ENCODE measurements at regions not wholly inside any gene's neighbourhood (a gene's known extent, or its start where the extent isn't known, plus 50 kb on each side); places are given as distances from the start of the nearest gene placed in this dataset.

DNA sequence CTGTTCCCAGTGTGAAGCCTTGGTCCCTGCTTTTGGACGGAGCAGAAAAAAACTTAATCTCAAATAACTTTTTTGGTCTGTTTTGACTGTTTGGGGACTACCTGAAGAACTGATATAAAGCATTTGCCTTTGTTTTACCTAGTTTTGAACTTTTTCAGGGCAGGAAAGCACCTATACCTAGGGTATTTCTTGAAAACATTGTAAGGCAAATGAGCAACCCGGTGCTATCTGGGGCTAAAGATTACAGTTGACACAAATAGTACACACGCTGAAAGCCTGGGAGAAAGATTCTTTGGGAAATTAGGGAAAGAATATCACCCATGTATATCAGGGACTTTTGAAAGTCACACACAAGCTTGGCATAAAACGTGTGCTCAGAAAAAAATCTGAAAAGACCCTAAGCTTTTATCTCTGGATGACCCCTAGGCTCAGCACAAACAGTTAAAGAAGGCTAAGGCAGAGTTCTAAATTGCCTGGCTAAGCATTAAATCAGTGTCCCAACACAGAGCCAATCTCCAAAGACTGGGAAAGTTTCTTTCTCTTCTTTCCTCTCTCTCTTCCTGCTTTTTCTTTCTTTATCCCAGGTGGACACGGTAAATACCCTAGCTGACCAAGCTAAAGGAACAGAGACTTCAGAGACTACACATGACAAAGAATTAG lies 389.8 kb downstream of the SH2D4B start:
- H3K9me3 ChIP-seq (ENCODE audit: control insufficient read depth in 2 of 2, insufficient read depth in 1 of 2, low read length in 1 of 2), result no peaks in the 10 kb centered on the region
- no peaks in the 10 kb centered on the region for H3K4me1 ChIP-seq (ENCODE audit: control insufficient read depth in 2 of 2, insufficient read depth in 2 of 2, low read length in 2 of 2)
- no peaks in the 10 kb centered on the region for H3K36me3 ChIP-seq (ENCODE audit: control insufficient read depth in 2 of 2, insufficient read depth in 2 of 2, low read length in 1 of 2)
- no peaks in the 10 kb centered on the region for H3K27me3 ChIP-seq (ENCODE audit: control insufficient read depth in 2 of 2, insufficient read depth in 1 of 2, low read length in 1 of 2)
- WGBS, result 87% methylated on average over 5 of the region's 5 CpGs
- H3K4me3 ChIP-seq (ENCODE audit: low read length in 2 of 2), result no peak overlapping the region
- no peak for DNase-seq (ENCODE audit: low read depth in 6 of 9, low spot score in 9 of 9)
- H3K27ac ChIP-seq (ENCODE audit: low read depth in 1 of 2, low read length in 1 of 2), result no peak overlapping the region

DNA sequence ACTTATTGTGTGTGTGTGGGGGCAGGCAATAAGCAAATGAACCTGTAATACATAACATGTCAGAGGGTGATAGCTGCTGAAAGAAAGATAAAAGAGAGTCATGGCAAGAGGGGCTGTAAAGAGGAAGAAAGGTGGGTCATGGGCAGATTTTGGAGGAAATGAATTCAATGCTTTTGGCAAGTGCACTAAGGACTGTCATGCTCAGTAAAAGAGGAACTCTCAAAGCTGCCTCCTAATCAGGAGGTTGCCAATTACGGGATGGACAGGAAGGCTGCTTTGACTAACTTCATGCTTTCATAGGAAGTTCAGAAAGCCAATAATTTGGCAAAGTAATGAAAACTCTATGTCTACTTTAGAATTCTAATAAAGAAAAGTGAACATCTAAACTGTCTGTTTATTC lies 401.2 kb downstream of the SH2D4B start:
- no peaks in the 10 kb centered on the region for H3K36me3 ChIP-seq (ENCODE audit: control insufficient read depth in 2 of 2, insufficient read depth in 2 of 2, low read length in 1 of 2)
- H3K9me3 ChIP-seq (ENCODE audit: control insufficient read depth in 2 of 2, insufficient read depth in 1 of 2, low read length in 1 of 2), result no peaks in the 10 kb centered on the region
- WGBS, result 9% methylated on average over 1 of the region's 1 CpG
- no peaks in the 10 kb centered on the region for H3K27me3 ChIP-seq (ENCODE audit: control insufficient read depth in 2 of 2, insufficient read depth in 1 of 2, low read length in 1 of 2)
- no peak overlapping the region for H3K4me3 ChIP-seq (ENCODE audit: low read length in 2 of 2)
- no peak for DNase-seq (ENCODE audit: low read depth in 6 of 9, low spot score in 9 of 9)
- no peaks in the 10 kb centered on the region for H3K4me1 ChIP-seq (ENCODE audit: control insufficient read depth in 2 of 2, insufficient read depth in 2 of 2, low read length in 2 of 2)
- no peak overlapping the region for H3K27ac ChIP-seq (ENCODE audit: low read depth in 1 of 2, low read length in 1 of 2)

DNA sequence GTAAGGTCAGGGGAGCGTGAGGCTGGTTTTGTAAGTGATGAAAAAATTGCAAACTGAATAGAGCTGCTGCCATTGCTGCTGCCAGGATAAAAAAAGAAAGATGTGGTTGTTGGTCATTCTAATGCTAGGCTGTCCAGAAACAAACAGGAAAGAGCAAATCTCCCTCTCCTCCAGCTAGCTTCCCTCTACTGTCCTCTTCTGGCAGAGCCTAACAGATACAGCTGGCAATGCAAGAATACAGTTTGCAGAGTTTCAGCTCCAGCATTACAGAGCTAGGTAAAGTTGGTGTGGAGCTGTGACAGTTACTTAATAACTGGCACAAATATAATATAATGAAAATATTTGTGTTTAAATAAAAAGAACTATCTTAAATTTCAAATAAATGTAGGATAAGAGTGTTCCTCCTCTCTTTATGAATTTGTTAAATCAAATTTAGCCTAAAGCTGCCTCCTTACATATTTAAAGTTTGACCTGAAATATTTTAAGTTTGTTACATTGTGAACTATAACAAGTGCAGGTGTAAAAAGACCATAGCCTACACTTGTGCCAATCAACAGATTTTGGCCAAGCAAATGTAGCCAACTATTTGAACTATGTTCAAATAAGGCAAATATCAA lies 407.7 kb downstream of the SH2D4B start:
- no peak overlapping the region for H3K27ac ChIP-seq (ENCODE audit: low read depth in 1 of 2, low read length in 1 of 2)
- DNase-seq (ENCODE audit: low read depth in 6 of 9, low spot score in 9 of 9), result no peak
- WGBS, result 98% methylated on average over 1 of the region's 1 CpG
- H3K4me3 ChIP-seq (ENCODE audit: low read length in 2 of 2), result no peak overlapping the region
- no peaks in the 10 kb centered on the region for H3K36me3 ChIP-seq (ENCODE audit: control insufficient read depth in 2 of 2, insufficient read depth in 2 of 2, low read length in 1 of 2)
- no peaks in the 10 kb centered on the region for H3K4me1 ChIP-seq (ENCODE audit: control insufficient read depth in 2 of 2, insufficient read depth in 2 of 2, low read length in 2 of 2)
- no peaks in the 10 kb centered on the region for H3K27me3 ChIP-seq (ENCODE audit: control insufficient read depth in 2 of 2, insufficient read depth in 1 of 2, low read length in 1 of 2)
- no peaks in the 10 kb centered on the region for H3K9me3 ChIP-seq (ENCODE audit: control insufficient read depth in 2 of 2, insufficient read depth in 1 of 2, low read length in 1 of 2)

DNA sequence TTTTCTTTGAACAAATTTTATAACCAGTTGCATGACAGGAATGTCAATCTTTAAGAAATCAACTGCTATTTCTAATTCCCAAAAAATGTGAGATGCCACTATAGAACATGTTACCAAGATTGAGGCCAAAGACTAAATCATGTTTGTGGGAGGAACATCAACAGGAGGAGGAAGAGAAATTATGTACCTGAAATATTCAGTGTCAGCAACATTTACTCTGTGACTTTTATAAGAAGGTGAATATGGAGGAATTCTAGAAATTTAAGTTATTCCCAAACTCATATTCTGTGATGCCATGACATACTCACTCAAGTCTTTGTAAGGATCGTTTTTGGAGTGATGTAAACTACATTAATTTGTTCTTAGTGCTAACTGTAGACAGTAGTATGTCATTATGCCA lies 408.4 kb downstream of the SH2D4B start:
- Histone ChIP-seq H3K27me3 (ENCODE audit: control insufficient read depth in 2 of 2, insufficient read depth in 1 of 2, low read length in 1 of 2) (no peaks in the 10 kb centered on the region), H3K36me3 (ENCODE audit: control insufficient read depth in 2 of 2, insufficient read depth in 2 of 2, low read length in 1 of 2) (no peaks in the 10 kb centered on the region), H3K9me3 (ENCODE audit: control insufficient read depth in 2 of 2, insufficient read depth in 1 of 2, low read length in 1 of 2) (no peaks in the 10 kb centered on the region), H3K4me1 (ENCODE audit: control insufficient read depth in 2 of 2, insufficient read depth in 2 of 2, low read length in 2 of 2) (no peaks in the 10 kb centered on the region), H3K4me3 (ENCODE audit: low read length in 2 of 2) (no peak overlapping the region), H3K27ac (ENCODE audit: low read depth in 1 of 2, low read length in 1 of 2) (no peak overlapping the region)
- no peak for DNase-seq (ENCODE audit: low read depth in 6 of 9, low spot score in 9 of 9)
- 78% methylated on average over 1 of the region's 1 CpG for WGBS

DNA sequence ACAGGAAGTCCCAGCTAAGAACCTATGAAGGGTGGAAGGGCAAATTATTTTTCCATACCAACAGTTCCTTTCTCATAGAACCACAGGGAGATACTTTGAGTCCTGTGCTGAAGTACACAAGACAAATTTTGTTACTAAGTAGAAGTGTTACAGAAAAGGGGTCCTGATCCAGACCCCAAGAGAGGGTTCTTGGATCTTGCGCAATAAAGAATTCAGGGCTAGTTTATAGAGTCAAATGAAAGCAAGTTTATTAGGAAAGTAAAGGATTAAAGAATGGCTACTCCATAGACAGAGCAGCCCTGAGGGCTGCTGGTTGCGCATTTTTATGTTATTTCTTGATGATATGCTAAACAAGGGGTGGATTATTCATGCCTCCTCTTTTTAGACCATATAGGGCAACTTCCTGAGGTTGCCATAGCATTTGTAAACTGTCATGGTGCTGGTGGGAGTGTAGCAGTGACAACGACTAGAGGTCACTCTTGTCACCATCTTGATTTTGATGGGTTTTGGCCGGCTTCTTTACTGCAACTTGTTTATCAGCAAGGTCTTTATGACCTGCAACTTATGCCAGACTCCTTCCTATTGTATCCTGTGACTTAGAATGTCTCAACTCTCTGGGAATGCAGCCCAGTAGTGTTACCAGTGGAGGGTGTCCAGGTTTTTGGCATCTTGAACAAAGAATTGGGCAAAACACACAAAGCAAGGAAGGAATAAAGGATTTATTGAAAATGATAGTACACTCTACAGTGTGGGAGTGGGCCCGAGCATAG lies 409.4 kb downstream of the SH2D4B start:
- H3K27ac ChIP-seq (ENCODE audit: low read depth in 1 of 2, low read length in 1 of 2), result no peak overlapping the region

DNA sequence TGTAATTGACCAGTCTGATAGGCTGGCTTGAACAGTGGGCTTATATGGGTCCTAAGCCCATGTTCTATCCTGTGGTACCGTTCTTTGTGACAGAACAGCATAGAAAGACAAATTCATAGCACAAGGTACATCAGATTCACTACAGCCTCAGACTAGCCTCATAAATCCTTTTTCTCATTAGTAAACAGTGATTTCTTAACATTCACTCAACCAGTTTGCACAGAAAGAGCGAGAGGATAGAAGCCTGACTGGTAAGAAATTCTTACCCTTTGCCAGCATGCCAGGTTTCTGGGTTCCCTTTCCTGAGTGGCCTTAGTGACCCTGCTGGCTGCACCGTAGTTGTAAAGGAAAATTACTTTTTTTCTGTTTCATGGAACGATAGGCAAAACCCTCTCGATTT lies 412.1 kb downstream of the SH2D4B start:
- no peak overlapping the region for H3K4me3 ChIP-seq (ENCODE audit: low read length in 2 of 2)
- H3K27ac ChIP-seq (ENCODE audit: low read depth in 1 of 2, low read length in 1 of 2), result no peak overlapping the region
- H3K27me3 ChIP-seq (ENCODE audit: control insufficient read depth in 2 of 2, insufficient read depth in 1 of 2, low read length in 1 of 2), result no peaks in the 10 kb centered on the region
- DNase-seq (ENCODE audit: low read depth in 6 of 9, low spot score in 9 of 9), result no peak
- WGBS, result 94% methylated on average over 5 of the region's 5 CpGs
- no peaks in the 10 kb centered on the region for H3K36me3 ChIP-seq (ENCODE audit: control insufficient read depth in 2 of 2, insufficient read depth in 2 of 2, low read length in 1 of 2)
- H3K9me3 ChIP-seq (ENCODE audit: control insufficient read depth in 2 of 2, insufficient read depth in 1 of 2, low read length in 1 of 2), result no peaks in the 10 kb centered on the region
- H3K4me1 ChIP-seq (ENCODE audit: control insufficient read depth in 2 of 2, insufficient read depth in 2 of 2, low read length in 2 of 2), result no peaks in the 10 kb centered on the region

More for the DNA sequence above, 409.4 kb downstream of the SH2D4B start:
- Histone ChIP-seq H3K4me1 (ENCODE audit: control insufficient read depth in 2 of 2, insufficient read depth in 2 of 2, low read length in 2 of 2) (no peaks in the 10 kb centered on the region), H3K36me3 (ENCODE audit: control insufficient read depth in 2 of 2, insufficient read depth in 2 of 2, low read length in 1 of 2) (no peaks in the 10 kb centered on the region), H3K9me3 (ENCODE audit: control insufficient read depth in 2 of 2, insufficient read depth in 1 of 2, low read length in 1 of 2) (no peaks in the 10 kb centered on the region), H3K4me3 (ENCODE audit: low read length in 2 of 2) (no peak overlapping the region), H3K27me3 (ENCODE audit: control insufficient read depth in 2 of 2, insufficient read depth in 1 of 2, low read length in 1 of 2) (no peaks in the 10 kb centered on the region)
- no peak for DNase-seq (ENCODE audit: low read depth in 6 of 9, low spot score in 9 of 9)
- WGBS, result 93% methylated on average over 5 of the region's 5 CpGs

DNA sequence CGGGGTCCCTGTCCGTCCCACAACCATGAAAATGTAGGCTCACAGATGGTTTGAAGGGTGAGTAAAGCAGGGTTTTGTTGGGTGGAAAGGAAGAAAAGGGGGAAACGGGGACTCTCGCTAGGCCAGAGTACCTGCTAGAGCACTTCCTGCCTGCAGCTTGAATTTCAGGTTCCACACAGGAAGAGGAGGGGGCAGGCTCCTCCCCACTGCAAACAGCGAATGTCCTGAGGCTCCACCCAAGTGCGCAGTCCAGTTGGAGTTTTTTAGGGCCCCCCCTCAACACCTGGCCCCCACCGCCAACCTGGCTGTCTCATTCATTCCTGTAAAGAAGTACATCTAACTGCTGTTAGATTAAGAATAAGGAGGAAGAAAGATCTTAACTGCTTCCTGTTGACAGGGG lies 414.7 kb downstream of the SH2D4B start:
- Histone ChIP-seq H3K4me1 (ENCODE audit: control insufficient read depth in 2 of 2, insufficient read depth in 2 of 2, low read length in 2 of 2) (no peaks in the 10 kb centered on the region), H3K27me3 (ENCODE audit: control insufficient read depth in 2 of 2, insufficient read depth in 1 of 2, low read length in 1 of 2) (no peaks in the 10 kb centered on the region), H3K36me3 (ENCODE audit: control insufficient read depth in 2 of 2, insufficient read depth in 2 of 2, low read length in 1 of 2) (no peaks in the 10 kb centered on the region), H3K9me3 (ENCODE audit: control insufficient read depth in 2 of 2, insufficient read depth in 1 of 2, low read length in 1 of 2) (no peaks in the 10 kb centered on the region), H3K4me3 (ENCODE audit: low read length in 2 of 2) (no peak overlapping the region), H3K27ac (ENCODE audit: low read depth in 1 of 2, low read length in 1 of 2) (no peak overlapping the region)
- no peak for DNase-seq (ENCODE audit: low read depth in 6 of 9, low spot score in 9 of 9)
- WGBS, result 87% methylated on average over 7 of the region's 7 CpGs

DNA sequence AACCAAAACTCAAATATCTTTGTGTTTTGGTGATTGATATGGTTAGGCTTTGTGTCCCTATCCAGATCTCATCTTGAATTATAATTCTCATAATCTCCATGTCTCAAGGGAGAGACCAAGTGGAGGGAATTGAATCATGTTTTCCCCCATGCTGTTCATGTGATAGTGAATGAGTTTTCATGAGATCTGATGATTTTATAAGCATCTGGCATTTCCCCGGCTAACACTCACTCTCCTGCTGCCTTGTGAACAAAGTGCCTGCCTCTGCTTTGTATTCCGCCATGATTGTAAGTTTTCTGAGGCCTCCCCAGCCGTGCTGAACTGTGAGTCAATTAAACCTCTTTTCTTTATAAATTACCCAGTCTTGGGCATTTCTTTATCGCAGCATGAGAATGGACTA lies 419.5 kb downstream of the SH2D4B start:
- no peaks in the 10 kb centered on the region for H3K27me3 ChIP-seq (ENCODE audit: control insufficient read depth in 2 of 2, insufficient read depth in 1 of 2, low read length in 1 of 2)
- no peak overlapping the region for H3K4me3 ChIP-seq (ENCODE audit: low read length in 2 of 2)
- no peaks in the 10 kb centered on the region for H3K4me1 ChIP-seq (ENCODE audit: control insufficient read depth in 2 of 2, insufficient read depth in 2 of 2, low read length in 2 of 2)
- 95% methylated on average over 4 of the region's 4 CpGs for WGBS
- no peaks in the 10 kb centered on the region for H3K36me3 ChIP-seq (ENCODE audit: control insufficient read depth in 2 of 2, insufficient read depth in 2 of 2, low read length in 1 of 2)
- no peak for DNase-seq (ENCODE audit: low read depth in 6 of 9, low spot score in 9 of 9)
- H3K9me3 ChIP-seq (ENCODE audit: control insufficient read depth in 2 of 2, insufficient read depth in 1 of 2, low read length in 1 of 2), result no peaks in the 10 kb centered on the region
- H3K27ac ChIP-seq (ENCODE audit: low read depth in 1 of 2, low read length in 1 of 2), result no peak overlapping the region

DNA sequence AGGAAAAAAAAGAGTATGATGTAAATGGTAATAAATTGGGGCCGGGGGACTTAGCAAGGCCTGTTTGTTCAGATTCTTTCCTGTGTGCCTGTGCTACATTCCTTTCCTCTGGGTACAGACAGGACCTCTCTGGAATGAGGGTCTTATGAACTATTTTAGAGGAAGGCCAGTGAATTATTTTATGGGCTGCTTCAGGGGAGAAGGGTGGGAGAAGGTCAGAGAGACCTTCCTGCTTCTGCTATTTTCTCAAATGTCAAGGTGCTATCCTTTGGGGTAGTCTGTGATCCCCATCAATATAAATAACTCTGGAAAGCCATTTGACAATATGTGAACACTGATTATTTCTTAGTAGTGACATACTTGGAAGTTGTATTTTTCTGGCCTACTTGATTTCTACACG lies 426.5 kb downstream of the SH2D4B start:
- Histone ChIP-seq H3K27me3 (ENCODE audit: control insufficient read depth in 2 of 2, insufficient read depth in 1 of 2, low read length in 1 of 2) (no peaks in the 10 kb centered on the region), H3K4me3 (ENCODE audit: low read length in 2 of 2) (no peak overlapping the region), H3K9me3 (ENCODE audit: control insufficient read depth in 2 of 2, insufficient read depth in 1 of 2, low read length in 1 of 2) (no peaks in the 10 kb centered on the region), H3K36me3 (ENCODE audit: control insufficient read depth in 2 of 2, insufficient read depth in 2 of 2, low read length in 1 of 2) (no peaks in the 10 kb centered on the region), H3K4me1 (ENCODE audit: control insufficient read depth in 2 of 2, insufficient read depth in 2 of 2, low read length in 2 of 2) (no peaks in the 10 kb centered on the region), H3K27ac (ENCODE audit: low read depth in 1 of 2, low read length in 1 of 2) (no peak overlapping the region)
- WGBS, result 91% methylated on average over 2 of the region's 2 CpGs
- DNase-seq (ENCODE audit: low read depth in 6 of 9, low spot score in 9 of 9), result no peak
